Glutamatergic neuron (in vitro differentiated cells): ENCODE measurements at regions not wholly inside any gene's neighbourhood (a gene's known extent, or its start where the extent isn't known, plus 50 kb on each side); places are given as distances from the start of the nearest gene placed in this dataset.
"Not testable (repeated sequence)": the region's sequence is repeated elsewhere in the genome, so short reads cannot be mapped to it uniquely, and the experiment has no call there.

Source experiments
- DNase-seq: peaks from one replicate; pipeline ENCODE4 v3.0.0; 2022
- H3K27ac Mint-ChIP-seq: one replicate; pipeline ENCODE4 v1.8.0; 2020; ENCODE audit warnings: mild to moderate bottlenecking, mixed read lengths, inconsistent platforms; ENCODE audit not compliant: unreplicated experiment
- H3K27me3 Mint-ChIP-seq: one replicate; pipeline ENCODE4 v1.8.0; 2020; ENCODE audit warnings: mild to moderate bottlenecking, moderate library complexity, mixed read lengths, inconsistent platforms; ENCODE audit not compliant: unreplicated experiment
- H3K36me3 Mint-ChIP-seq: one replicate; pipeline ENCODE4 v1.8.0; 2020; ENCODE audit warnings: mild to moderate bottlenecking, mixed read lengths, inconsistent platforms; ENCODE audit not compliant: unreplicated experiment
- H3K4me1 Mint-ChIP-seq: one replicate; pipeline ENCODE4 v1.8.0; 2020; ENCODE audit warnings: mild to moderate bottlenecking, low read depth, mixed read lengths, inconsistent platforms; ENCODE audit not compliant: unreplicated experiment
- H3K4me3 Mint-ChIP-seq: one replicate; pipeline ENCODE4 v1.8.0; 2020; ENCODE audit warnings: mild to moderate bottlenecking, mixed read lengths, inconsistent platforms; ENCODE audit not compliant: unreplicated experiment
- H3K9me3 Mint-ChIP-seq: one replicate; pipeline ENCODE4 v1.8.0; 2020; ENCODE audit warnings: mild to moderate bottlenecking, moderate library complexity, mixed read lengths, inconsistent platforms; ENCODE audit not compliant: unreplicated experiment
- TF ChIP-seq, protein P1 (sequence below): fragments of 200-600 bp; sonication (generic); IDR thresholded peaks from one replicate; pipeline ENCODE4 v1.5.0; 2021; ENCODE audit not compliant: partially characterized antibody, unreplicated experiment

DNA sequence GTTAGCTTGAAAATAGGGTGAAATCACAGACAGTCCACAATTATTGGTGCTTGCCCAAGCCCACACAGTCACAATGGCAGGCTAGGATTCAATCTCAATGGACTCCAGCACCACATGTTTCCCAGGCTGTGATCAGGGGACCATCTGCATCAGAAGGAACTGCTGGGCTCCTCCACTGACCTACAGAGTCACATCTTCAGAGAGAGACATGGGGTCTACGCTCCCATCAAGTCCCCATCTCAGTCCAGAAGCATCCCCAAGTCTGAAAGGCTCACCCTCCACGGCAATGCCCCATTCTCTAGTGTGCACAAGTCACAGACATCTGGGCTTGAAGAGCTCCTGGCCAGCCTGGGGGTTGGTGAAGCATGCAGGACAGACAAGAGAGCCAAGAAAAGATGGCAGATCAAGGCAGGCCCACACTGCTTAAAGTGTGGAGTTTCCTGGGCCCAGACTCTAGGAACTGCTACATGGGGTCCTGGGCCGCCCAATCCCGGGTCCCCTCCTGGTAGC lies 262.5 kb downstream of the NPHP4 start:
- H3K27me3 Mint-ChIP-seq: no peaks in the 10 kb centered on the region
- no peak for DNase-seq
- H3K27ac Mint-ChIP-seq: no peak overlapping the region
- no peaks in the 10 kb centered on the region for H3K36me3 Mint-ChIP-seq
- H3K4me1 Mint-ChIP-seq: no peaks in the 10 kb centered on the region
- H3K4me3 Mint-ChIP-seq: no peak overlapping the region
- TF ChIP-seq, protein P1, sequence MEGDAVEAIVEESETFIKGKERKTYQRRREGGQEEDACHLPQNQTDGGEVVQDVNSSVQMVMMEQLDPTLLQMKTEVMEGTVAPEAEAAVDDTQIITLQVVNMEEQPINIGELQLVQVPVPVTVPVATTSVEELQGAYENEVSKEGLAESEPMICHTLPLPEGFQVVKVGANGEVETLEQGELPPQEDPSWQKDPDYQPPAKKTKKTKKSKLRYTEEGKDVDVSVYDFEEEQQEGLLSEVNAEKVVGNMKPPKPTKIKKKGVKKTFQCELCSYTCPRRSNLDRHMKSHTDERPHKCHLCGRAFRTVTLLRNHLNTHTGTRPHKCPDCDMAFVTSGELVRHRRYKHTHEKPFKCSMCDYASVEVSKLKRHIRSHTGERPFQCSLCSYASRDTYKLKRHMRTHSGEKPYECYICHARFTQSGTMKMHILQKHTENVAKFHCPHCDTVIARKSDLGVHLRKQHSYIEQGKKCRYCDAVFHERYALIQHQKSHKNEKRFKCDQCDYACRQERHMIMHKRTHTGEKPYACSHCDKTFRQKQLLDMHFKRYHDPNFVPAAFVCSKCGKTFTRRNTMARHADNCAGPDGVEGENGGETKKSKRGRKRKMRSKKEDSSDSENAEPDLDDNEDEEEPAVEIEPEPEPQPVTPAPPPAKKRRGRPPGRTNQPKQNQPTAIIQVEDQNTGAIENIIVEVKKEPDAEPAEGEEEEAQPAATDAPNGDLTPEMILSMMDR: no peak
- peaks cover 2% of the 10 kb centered on the region for H3K9me3 Mint-ChIP-seq

DNA sequence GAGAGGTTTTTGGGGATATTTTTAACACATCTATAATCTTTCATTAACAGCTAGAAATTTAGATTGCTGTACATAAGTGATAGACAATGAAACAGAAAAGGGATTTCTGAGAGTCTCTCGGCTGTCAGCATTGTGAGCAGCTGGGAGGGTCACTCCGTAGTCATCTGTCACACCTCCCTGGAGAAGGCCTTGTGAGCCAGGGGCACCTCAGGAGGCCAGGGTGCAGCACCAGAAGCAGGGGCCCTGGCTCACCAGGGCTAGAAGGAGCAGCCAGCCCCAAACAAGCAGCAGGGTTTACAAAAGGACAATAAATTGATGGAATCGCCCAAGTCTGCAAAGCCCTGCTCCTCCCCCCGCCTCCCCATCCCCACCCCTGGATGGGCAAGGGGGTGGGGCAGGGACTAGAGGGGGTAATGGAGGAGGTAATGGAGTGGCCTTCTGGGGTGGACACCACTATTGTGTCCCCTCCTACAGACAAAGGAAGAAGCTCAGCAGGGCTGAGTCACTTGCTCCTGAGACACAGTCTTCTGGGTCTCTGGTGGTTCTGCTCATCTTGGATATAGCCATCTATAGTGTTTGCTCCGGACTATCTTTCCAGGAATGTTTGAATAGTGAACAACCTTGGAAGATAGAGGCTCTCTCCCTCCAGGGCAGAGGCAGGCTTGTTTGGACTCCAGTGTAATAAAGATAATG lies 263.4 kb downstream of the NPHP4 start:
- TF ChIP-seq, protein P1: no peak
- H3K27me3 Mint-ChIP-seq: peaks cover 1% of the 10 kb centered on the region
- H3K4me3 Mint-ChIP-seq: no peak overlapping the region
- no peak for DNase-seq
- no peaks in the 10 kb centered on the region for H3K4me1 Mint-ChIP-seq
- no peaks in the 10 kb centered on the region for H3K36me3 Mint-ChIP-seq
- H3K9me3 Mint-ChIP-seq: peaks cover 2% of the 10 kb centered on the region
- no peak overlapping the region for H3K27ac Mint-ChIP-seq

DNA sequence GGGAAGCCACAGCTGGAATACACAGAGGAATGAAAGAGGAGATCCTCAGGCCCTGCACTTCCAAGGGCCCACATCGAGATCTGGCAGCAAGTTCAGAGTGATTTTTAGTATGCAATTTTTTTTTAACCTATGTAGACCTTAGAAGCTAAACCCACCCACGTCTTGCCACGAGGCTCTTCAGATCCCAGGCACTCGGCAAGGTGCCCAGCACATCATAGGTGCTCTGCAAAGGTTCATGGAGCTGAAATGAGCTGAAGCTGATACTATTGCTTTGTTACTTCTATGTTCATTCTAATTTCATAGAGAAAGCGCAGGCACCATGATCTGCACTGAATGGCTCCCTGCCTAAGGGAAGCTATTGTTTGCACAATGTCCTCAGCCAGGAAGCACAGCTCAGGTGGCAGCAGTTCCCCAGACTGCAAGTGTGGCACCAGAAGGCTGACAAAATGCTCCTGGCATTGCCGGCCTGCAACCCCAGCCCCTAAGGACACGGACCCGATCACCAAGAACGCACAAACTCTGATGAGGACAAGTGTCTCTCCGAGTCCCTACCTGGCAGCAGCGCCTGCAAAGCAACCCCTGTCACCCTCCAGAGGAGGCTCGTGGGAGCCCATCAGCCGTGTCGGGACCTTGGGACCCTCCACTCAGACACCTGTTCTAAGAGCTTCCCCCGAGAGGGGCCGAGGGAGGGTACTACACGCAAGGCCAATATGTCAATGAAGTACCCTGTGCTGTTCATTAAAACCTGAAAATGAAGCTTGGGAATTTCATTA lies 264.2 kb downstream of the NPHP4 start:
- Mint-ChIP-seq H3K27me3 (peaks cover 1% of the 10 kb centered on the region), H3K27ac (no peak overlapping the region), H3K36me3 (no peaks in the 10 kb centered on the region), H3K9me3 (peaks cover 5% of the 10 kb centered on the region), H3K4me1 (no peaks in the 10 kb centered on the region), H3K4me3 (no peak overlapping the region)
- DNase-seq: no peak
- TF ChIP-seq, protein P1: no peak

DNA sequence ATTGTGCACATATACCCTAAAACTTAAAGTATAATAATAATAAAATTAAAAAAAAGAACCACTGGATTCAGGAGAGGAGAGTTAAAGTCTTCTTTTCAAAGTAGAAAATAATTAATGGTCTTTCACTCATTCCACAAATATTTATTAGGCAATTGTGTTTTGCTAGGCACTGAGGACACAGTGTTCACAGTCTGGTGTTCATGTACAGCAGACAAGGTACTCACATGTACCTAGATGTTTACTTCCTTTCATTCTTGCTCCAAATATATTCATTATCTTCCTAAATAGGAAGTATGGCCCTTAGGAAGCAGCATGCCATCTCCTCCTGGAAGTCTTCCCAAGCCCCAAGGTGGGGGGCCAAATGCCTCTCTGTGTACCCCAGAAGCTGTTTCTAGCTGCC lies 265.0 kb downstream of the NPHP4 start:
- H3K36me3 Mint-ChIP-seq: no peaks in the 10 kb centered on the region
- H3K4me3 Mint-ChIP-seq: no peak overlapping the region
- no peak for DNase-seq
- TF ChIP-seq, protein P1: no peak
- peaks cover 5% of the 10 kb centered on the region for H3K9me3 Mint-ChIP-seq
- no peaks in the 10 kb centered on the region for H3K4me1 Mint-ChIP-seq
- no peak overlapping the region for H3K27ac Mint-ChIP-seq
- H3K27me3 Mint-ChIP-seq: peaks cover 1% of the 10 kb centered on the region

DNA sequence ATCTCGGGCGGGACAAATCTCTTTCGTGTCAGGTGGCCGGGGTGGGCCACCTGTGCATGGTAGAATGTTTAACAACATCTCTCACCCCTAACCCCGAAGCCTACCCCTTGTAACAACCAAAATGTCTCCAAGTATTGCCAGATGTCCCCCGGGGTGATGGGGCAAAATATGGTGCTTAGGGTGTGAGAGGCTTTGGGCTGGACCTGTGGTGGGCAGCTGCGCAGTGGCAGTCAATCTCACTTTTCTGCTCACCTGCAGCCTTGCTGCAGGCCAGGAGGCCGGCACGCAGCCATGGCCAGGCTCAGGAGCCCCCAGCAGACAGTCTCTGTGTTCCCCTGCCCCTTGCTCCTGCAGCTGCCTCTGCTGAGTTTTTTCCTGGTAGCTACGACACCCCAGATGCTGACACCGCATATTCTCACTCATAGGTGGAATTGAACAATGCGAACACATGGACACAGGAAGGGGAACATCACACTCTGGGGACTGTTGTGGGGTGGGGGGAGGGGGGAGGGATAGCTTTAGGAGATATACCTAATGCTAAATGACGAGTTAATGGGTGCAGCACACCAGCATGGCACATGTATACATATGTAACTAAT lies 265.5 kb downstream of the NPHP4 start:
- H3K36me3 Mint-ChIP-seq, H3K27ac Mint-ChIP-seq, H3K4me3 Mint-ChIP-seq, H3K27me3 Mint-ChIP-seq, H3K9me3 Mint-ChIP-seq, H3K4me1 Mint-ChIP-seq, DNase-seq: not testable (repeated sequence)
